HG03378 (cell line): ENCODE measurements at regions not wholly inside any gene's neighbourhood (a gene's known extent, or its start where the extent isn't known, plus 50 kb on each side); places are given as distances from the start of the nearest gene placed in this dataset.

Experiments
- ATAC-seq: cut with Tn5 transposase; IDR thresholded peaks from one replicate; pipeline ENCODE4 v1.9.1; 2021; ENCODE audit warnings: mild to moderate bottlenecking, moderate library complexity; ENCODE audit not compliant: unreplicated experiment

GRCh38 chr6:165804331-165805066 lies 141.5 kb upstream of the PDE10A start:
- ATAC-seq, result no peak

DNA sequence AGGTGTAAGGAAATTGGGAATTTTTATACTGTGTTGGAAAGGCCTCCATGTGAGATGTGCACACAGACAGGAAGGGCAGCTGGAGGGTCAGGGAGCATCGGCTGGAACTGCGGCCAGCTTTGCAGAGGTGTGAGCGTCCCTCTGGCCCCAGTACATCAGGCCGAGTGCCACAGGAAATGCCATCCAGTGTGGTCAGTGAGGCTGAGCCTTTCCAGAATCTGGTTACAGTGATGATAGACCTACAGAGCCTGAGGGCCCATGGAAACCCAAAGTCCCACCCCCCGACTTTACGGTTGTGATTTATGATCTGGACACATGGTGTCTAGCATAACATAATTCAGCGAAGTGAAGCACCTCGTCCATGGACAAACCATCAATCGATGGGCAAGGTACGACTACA lies 137.3 kb upstream of the PDE10A start:
- no peak for ATAC-seq

DNA sequence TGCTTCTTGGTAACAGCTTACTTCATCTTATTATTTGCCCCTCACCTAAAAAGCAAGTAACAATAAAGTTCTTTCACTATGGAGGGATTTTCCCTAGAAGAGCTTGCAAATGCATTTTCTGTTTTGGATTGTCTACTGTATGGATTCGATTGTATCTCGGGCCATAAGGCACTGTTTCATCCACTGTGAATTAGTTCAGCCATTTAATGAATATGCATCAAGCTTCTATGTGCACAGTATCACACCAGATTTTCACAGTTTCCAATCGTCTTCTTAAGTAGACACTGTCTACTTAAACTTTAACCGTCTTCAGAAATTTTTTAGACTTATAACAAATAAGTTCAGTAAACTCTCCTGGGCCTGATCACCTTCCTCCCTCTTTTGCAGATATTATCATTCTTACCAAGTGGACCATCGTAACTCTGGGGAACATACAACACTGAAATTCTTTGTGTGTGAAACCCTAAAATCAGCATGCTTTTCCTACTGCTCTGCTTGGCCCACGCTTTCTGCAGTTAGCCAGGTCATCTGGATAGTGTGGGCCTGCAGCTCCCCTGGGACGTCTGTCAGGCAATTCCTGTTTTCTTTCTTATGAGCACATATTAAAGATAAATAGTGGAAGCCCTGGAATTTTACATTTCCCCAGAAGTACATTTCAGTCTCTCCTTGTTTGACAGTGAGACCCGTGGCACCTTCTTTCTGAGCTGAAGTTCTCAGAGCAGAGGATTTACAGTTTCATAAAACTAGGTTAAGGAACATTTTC lies 136.5 kb upstream of the PDE10A start:
- no peak for ATAC-seq

- no peak for ATAC-seq
These were observed 135.9 kb upstream of the PDE10A start for GRCh38 chr6:165798991-165799390.

DNA sequence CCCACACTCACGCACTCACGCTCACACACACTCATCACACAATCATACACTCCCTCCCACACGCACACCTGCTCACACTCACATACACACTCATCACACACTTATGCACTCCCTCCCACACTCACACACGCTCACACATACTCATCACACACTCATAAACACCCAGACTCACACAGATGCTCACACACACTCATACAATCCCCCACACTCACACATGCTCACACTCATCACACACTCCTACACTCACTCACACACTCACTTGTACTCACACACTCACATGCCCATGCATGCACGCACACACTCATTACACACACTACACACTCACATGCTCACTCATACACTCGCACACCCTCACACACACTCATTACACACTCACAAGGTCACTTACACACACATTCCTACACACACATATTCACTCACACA lies 131.1 kb upstream of the PDE10A start:
- no peak for ATAC-seq

DNA sequence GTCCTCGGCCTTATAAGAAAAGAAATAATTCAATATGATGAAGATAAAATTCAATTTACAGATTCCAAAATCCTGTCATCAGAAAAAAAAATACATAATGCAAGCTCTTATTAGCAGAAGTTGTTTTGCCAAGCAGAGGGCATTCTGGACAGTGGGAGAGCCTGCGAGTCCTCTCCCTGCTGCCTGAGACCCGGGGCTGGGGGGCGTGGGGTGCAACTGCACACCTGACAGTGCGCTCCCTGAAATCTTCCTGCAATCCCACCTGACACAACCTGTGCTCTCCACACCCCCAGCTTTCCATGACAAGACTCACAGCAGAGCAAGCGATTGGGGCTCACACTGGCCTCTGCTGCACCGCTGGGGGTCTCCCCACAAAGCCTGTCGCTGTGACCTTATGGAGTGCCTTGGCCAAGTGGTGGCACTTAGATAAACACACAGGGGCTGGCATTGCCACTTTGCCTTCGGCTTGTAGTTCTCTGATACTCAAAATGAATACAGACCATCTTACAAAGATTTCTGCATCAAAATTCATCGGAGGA lies 130.3 kb upstream of the PDE10A start:
- ATAC-seq, result no peak

- ATAC-seq, result no peak
These were observed 128.9 kb upstream of the PDE10A start for GRCh38 chr6:165791876-165792437.

GRCh38 chr6:165791306-165791705 lies 128.3 kb upstream of the PDE10A start:
- ATAC-seq, result no peak

- ATAC-seq, result no peak
These were observed 119.8 kb upstream of the PDE10A start for GRCh38 chr6:165782812-165783211.

DNA sequence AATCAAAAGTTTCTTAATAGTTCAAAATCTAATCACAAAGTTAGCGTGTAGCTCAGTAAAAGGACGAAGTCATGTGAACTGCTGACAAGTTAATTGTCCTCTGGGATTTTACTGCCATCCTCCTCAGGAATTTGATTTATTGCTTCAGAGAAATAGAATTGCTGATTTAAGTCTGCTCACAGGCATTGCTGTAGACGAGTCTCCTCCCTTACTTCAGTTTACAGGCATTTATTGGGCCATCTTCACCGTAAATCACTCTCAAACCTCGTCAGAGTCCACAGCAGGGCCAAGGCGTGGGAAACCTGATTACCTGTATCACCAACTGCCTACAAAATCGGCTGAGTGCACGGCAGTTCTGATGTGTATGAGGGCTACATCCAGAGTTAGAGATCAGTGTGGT lies 119.1 kb upstream of the PDE10A start:
- ATAC-seq, result no peak

- ATAC-seq, result no peak
These were observed 114.6 kb upstream of the PDE10A start for GRCh38 chr6:165777680-165778079.

DNA sequence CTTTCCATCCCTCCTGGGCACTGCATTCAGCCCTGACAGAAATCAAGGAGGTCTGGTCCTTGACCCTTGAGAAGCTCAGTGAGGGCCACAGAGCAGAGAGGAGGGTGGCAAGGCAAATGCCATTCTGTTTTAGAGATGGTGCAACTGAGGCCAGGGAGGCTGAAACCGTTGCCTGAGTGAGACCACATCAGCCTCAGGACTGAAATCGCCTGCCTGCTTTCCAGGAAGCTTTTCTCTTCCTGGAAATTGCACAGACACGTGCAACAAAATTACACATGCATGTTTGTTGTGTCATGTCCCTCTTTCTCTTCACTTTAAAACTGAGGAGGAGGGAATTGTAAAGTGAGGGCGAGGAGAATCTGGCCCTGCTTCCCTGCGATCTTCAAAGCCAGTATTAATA lies 113.7 kb upstream of the PDE10A start:
- no peak for ATAC-seq

- ATAC-seq, result no peak
These were observed 112.7 kb upstream of the PDE10A start for GRCh38 chr6:165775721-165776120.

DNA sequence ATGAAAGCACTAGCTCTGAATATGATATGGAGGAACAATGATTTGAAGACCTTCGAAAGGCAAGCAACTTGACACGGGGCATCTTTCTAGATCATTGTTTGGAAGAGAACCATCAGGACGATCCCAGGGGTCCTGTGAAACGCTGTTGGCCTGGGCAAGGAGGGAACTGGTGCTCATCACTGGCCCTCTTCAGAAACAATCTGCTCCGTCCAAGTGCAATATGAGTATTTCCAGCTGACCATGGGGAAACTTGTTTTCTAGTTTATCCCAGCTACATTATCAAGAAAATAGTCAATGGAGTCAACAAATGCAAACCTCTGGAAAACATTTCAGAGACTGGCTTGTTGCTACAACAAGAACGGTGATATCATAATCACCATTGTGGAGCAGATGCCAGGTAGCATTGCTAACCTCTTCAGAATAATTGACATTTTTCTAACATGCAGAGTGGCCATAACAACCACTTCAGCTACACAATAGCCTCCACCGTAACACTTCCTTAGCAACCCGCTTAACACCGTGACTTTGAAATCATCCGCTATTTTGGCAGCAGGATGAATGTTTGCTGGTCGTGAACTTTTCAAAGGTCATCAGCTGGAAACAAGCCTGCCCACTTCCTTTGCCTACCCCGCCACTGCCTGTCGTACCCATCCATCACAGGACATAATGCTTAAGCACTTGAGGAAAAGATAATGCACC lies 112.0 kb upstream of the PDE10A start:
- no peak for ATAC-seq

DNA sequence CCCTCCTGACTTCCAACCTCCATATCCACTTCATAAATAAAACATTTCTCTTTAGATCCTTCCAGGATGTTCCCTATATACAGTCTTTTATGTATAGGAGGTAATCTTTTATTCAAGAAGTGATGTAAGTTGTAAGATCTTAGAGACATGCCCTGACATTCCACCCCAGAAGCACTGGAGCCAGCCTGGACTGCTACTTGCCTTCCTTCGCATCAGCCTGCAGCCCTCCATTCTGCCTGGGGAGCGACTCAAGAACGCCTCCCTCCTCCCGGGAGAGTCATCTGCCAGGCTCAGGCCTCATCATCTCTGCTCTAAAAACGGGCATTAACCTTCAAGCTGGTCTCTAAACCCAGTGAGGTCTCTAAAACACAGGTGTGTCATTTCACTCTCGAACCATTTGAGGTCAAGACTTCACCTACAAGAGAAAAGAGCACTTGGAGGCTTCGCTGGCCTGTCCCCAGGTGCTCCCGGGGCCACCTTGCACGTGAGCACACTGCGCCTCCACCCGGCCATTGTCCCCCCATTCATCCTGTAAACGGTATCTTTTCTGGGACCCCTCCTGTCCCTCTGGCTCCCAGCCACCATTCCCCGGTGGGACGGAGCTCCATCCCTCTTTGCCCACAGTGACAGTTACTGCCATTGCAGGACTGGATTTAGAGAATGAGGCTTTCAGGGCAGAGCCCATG lies 107.5 kb upstream of the PDE10A start:
- ATAC-seq, result no peak

DNA sequence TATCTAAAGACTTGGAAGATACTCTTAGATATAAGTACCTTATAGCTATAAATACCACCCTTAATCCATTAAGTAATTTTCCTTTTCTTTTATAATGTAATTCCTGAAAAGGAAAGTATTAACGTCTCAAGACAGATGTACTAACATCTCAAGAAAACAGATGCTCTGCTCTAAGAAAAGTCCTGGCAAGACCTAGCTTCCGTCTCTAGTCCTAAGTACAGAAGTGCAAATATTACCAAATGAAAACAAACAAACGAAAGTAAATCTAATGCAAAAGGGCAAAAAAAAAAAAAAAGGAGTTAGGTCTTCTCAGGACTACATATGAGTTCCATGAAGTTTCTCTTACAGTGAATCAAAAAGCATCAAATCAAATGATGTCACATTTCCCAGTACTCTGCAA lies 106.8 kb upstream of the PDE10A start:
- no peak for ATAC-seq

DNA sequence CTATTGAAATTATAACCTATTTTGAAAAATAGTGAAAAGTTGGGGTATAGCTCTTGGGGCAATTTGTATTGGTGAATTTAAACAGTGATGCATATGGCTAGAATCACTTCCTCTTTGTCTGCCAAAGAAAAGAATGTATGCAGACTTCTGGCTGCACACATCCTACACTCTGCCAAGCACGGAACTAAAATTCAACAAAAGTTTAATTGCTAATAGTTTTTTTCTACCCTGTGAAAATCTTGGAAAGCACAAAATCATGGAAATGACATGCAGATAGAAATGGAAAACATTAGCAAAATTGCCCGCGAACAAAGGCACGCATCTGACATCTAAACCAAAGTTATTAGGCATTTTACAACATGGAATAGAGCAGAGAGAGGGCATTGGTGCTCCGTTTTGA lies 106.4 kb upstream of the PDE10A start:
- ATAC-seq, result no peak

GRCh38 chr6:165768961-165769360 lies 105.9 kb upstream of the PDE10A start:
- ATAC-seq, result no peak

- no peak for ATAC-seq
These were observed 104.2 kb upstream of the PDE10A start for GRCh38 chr6:165767228-165767627.

DNA sequence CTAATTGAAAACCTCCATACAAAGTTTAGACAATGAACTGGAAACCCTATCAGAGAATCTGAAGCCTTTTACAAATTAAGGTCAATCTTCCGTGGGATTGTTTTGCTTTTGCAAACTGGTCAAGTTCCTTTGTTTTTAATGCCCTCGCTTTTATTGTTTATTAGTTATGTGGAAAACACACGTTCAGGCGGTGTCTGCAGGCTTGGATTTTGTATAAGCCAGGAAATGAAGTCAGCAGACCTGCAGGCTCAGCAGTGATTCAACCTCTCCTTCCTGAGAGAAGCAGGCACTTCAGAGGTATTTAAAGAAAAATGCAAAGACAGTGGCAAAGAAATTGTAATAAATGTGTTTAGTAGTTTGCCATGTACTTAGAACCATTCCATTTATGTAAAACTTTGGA lies 103.4 kb upstream of the PDE10A start:
- no peak for ATAC-seq

GRCh38 chr6:165766026-165766425 lies 103.0 kb upstream of the PDE10A start:
- ATAC-seq, result no peak
